Activated CD4-positive, alpha-beta T cell treated with anti-CD3 and anti-CD28 coated beads, Interleukin-2, amount 10 ng/mL, durations not matched to agents 7 days and 5 days (primary cell): ENCODE measurements at regions not wholly inside any gene's neighbourhood (a gene's known extent, or its start where the extent isn't known, plus 50 kb on each side); places are given as distances from the start of the nearest gene placed in this dataset.

Experiments used
- CTCF ChIA-PET: fragments of 350-600 bp; sonication (Branson Sonifier 250); formaldehyde crosslinking; loops from one replicate; lab custom pipeline; 2021; ENCODE audit warnings: antibody characterized with exemption; lab: Charles Lee
- POLR2A ChIA-PET: fragments of 350-600 bp; sonication (Branson Sonifier 250); formaldehyde crosslinking; loops from one replicate; lab custom pipeline; 2021; ENCODE audit warnings: antibody characterized with exemption; lab: Charles Lee
- DNase-seq: peaks from one replicate; pipeline ENCODE4 v3.0.0-alpha.2; 2020
- H3K27ac Mint-ChIP-seq: one replicate; pipeline ENCODE4 v1.8.0; 2021; ENCODE audit warnings: mild to moderate bottlenecking, moderate library complexity, mixed read lengths
- H3K27me3 Mint-ChIP-seq: one replicate; pipeline ENCODE4 v1.8.0; 2021; ENCODE audit warnings: mixed read lengths
- H3K36me3 Mint-ChIP-seq: one replicate; pipeline ENCODE4 v1.8.0; 2021; ENCODE audit warnings: low read depth, mixed read lengths
- H3K4me1 Mint-ChIP-seq: one replicate; pipeline ENCODE4 v1.8.0; 2021; ENCODE audit warnings: mixed read lengths
- H3K4me3 Mint-ChIP-seq: one replicate; pipeline ENCODE4 v1.8.0; 2021; ENCODE audit warnings: mild to moderate bottlenecking, moderate library complexity, mixed read lengths
- H3K9me3 Mint-ChIP-seq: one replicate; pipeline ENCODE4 v1.8.0; 2021; ENCODE audit warnings: mixed read lengths

DNA sequence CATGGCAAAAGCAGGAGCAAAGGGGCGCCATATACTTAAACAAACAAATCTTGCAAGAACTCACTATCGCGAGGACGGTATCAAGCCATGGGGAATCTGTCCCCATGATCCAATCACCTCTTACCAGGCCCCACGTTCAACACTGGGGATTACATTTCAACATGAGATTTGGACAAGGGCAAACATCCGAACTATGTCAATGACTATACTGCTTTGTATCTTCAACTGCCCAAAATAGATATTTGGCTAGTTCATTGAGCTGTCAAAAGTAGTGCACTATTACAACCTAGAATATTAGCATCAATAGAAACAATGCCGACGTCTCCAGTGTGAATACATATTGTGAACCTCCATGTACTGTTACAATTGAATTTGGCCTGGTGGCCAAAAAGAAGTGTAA, 760.4 kb downstream of the MCTP2 start:
- ChIA-PET POLR2A (no interaction called here), CTCF (interaction anchor here (1.0 kb wide), 1 partner anchor 181 kb away, joined by 3 read pairs; no protein-coding TSS in a partner anchor)
- DNase-seq: no peak
- Mint-ChIP-seq H3K27me3 (no peaks in the 10 kb centered on the region), H3K4me1 (no peaks in the 10 kb centered on the region), H3K36me3 (no peaks in the 10 kb centered on the region), H3K27ac (no peak overlapping the region), H3K4me3 (no peak overlapping the region), H3K9me3 (peaks cover 4% of the 10 kb centered on the region)

DNA sequence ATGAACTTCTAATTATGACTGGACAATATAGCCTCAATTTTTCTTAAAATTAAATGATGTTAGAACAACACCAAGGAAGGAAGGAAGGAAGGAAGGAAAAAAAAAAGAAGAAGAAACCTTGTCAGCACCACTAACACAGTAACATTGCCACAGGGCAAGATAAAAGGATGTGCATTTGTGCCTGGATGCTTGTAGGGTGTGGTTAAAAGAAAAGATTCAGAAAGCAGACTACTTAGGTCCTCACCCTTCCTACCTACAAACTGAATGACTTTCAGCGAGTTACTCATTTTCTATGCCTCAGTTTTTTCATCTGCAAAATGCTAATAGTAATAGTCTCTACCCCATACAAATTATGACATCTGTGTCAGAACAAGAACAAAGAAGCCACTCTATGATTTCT, 778.3 kb downstream of the MCTP2 start:
- DNase-seq: no peak
- Mint-ChIP-seq H3K27ac (no peak overlapping the region), H3K36me3 (no peaks in the 10 kb centered on the region), H3K4me3 (no peak overlapping the region), H3K9me3 (no peaks in the 10 kb centered on the region), H3K4me1 (no peaks in the 10 kb centered on the region), H3K27me3 (no peaks in the 10 kb centered on the region)
- ChIA-PET POLR2A (no interaction called here), CTCF (interaction anchor here (0.6 kb wide), 1 partner anchor 170 kb away, joined by 5 read pairs; no protein-coding TSS in a partner anchor)

DNA sequence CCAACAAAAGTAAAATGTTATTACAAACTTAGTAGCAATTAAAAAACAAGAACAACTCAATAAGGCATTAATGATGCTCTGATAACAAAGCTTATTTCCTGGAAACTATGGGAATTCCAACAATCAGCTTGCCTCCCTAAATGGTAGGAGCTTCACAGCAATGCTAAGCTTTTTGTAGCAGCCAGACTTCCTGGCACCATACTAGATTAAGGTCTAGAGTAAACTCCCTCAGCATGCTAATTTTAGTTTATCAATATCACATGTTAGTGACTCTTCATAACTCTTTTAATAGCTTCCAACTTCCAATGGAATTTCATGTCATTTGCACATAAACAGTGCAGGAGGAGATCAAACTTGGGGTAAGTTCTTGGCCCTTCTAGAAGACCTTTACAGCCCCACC, 782.0 kb downstream of the MCTP2 start:
- ChIA-PET CTCF (no interaction called here), POLR2A (no interaction called here)
- Mint-ChIP-seq H3K4me1 (no peaks in the 10 kb centered on the region), H3K36me3 (no peaks in the 10 kb centered on the region), H3K27ac (no peak overlapping the region), H3K27me3 (no peaks in the 10 kb centered on the region), H3K9me3 (no peaks in the 10 kb centered on the region), H3K4me3 (no peak overlapping the region)
- no peak for DNase-seq

GRCh38 chr15:95016511-95017229, 785.3 kb downstream of the MCTP2 start:
- Mint-ChIP-seq H3K36me3 (no peaks in the 10 kb centered on the region), H3K27ac (no peak overlapping the region), H3K27me3 (no peaks in the 10 kb centered on the region), H3K4me3 (no peak overlapping the region), H3K4me1 (no peaks in the 10 kb centered on the region), H3K9me3 (no peaks in the 10 kb centered on the region)
- POLR2A ChIA-PET: no interaction called here
- no peak for DNase-seq
- CTCF ChIA-PET: no interaction called here

DNA sequence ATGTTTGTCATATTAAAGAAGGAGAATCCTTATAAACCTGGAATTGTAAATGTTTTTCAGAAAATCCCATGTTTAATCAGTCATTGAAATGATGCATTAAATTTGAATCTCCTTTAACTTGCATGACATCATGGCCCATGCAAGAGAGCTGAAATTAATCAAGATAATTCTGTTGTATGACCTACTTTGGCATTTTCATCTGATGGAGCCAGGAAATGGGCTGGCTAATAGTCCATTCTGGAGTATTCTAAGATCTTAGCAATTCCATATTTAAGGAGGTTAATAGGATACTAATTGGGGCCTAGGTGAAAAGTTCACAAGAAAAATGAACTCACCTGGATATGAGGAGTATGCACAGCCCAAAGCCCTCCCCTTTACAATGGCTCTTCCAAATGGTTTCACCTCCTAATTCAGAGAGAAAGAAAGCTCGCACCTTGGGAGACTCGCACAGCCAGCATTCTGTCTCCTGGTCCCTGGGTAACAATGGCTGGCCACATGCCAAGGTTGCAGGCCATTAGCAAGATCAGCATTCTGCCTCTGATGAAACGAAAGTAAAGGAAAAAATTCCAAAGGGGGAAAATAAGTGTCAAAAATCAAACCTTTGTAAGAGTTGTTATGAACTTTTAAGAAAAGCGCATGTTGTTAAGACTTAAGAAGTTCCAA, 786.4 kb downstream of the MCTP2 start:
- no peaks in the 10 kb centered on the region for H3K4me1 Mint-ChIP-seq

DNA sequence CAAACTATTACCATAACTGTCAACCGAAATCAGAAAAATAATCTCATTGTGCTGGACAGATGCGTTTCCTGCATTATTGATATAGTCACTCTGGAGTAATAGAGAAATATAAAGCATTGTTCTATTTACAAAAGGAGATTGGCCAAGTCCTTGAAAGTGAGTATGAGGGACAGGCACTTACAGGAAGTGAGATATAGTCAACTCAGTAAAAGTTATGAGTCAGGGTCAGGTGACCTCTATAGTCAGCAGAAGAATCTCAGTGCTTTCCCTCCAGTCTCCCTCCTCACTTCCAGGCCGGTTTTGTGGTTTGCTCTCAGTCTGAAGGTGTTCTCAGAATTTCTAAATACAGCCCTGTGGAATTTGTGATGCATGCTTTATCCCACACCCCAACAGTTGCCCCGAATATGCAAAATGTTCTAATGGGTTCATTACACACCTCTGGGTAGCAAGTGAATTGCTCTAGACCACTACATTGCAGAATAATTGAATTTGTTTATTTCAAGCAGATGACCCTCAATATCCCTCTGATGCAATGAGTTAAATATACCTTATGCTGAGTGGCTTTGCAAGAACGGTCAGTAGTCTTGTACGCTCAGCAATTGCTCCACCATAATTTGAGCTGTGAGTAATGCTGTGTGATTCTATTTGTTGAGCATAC, 787.7 kb downstream of the MCTP2 start:
- no peaks in the 10 kb centered on the region for H3K9me3 Mint-ChIP-seq
- H3K27ac Mint-ChIP-seq: no peak overlapping the region
- H3K36me3 Mint-ChIP-seq: no peaks in the 10 kb centered on the region
- ChIA-PET POLR2A (no interaction called here), CTCF (no interaction called here)
- no peaks in the 10 kb centered on the region for H3K4me1 Mint-ChIP-seq
- no peak overlapping the region for H3K4me3 Mint-ChIP-seq
- no peaks in the 10 kb centered on the region for H3K27me3 Mint-ChIP-seq
- DNase-seq: no peak

More for the DNA sequence above, 786.4 kb downstream of the MCTP2 start:
- Mint-ChIP-seq H3K27ac (no peak overlapping the region), H3K4me3 (no peak overlapping the region), H3K27me3 (no peaks in the 10 kb centered on the region), H3K36me3 (no peaks in the 10 kb centered on the region), H3K9me3 (no peaks in the 10 kb centered on the region)
- CTCF ChIA-PET: no interaction called here
- DNase-seq: no peak
- POLR2A ChIA-PET: no interaction called here

DNA sequence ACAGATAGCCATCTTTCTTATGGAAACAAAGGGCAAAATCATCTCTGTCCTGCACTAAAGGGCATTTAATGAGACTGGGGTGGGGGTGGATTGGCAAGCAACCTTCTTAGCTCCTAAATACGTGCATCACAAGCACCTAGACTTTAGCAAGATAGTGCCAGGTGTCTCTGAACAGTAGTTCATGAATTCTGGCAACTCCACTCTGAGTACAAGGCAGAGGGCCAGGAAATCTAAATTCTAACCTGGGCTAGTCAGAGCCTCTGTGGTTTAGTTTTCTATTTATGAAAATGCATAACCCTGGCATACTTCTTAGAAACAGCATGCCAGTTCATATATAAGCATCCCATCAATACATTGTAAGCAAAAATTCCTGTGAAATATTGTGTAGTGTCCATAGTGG, 788.5 kb downstream of the MCTP2 start:
- H3K4me1 Mint-ChIP-seq: no peaks in the 10 kb centered on the region
- CTCF ChIA-PET: no interaction called here
- H3K9me3 Mint-ChIP-seq: no peaks in the 10 kb centered on the region
- POLR2A ChIA-PET: no interaction called here
- H3K36me3 Mint-ChIP-seq: no peaks in the 10 kb centered on the region
- DNase-seq: no peak
- H3K4me3 Mint-ChIP-seq: no peak overlapping the region
- H3K27me3 Mint-ChIP-seq: no peaks in the 10 kb centered on the region
- H3K27ac Mint-ChIP-seq: no peak overlapping the region

GRCh38 chr15:95021816-95022215, 790.5 kb downstream of the MCTP2 start:
- Mint-ChIP-seq H3K27ac (no peak overlapping the region), H3K27me3 (no peaks in the 10 kb centered on the region), H3K4me3 (no peak overlapping the region), H3K4me1 (no peaks in the 10 kb centered on the region), H3K9me3 (no peaks in the 10 kb centered on the region), H3K36me3 (no peaks in the 10 kb centered on the region)
- ChIA-PET CTCF (no interaction called here), POLR2A (no interaction called here)
- DNase-seq: no peak

DNA sequence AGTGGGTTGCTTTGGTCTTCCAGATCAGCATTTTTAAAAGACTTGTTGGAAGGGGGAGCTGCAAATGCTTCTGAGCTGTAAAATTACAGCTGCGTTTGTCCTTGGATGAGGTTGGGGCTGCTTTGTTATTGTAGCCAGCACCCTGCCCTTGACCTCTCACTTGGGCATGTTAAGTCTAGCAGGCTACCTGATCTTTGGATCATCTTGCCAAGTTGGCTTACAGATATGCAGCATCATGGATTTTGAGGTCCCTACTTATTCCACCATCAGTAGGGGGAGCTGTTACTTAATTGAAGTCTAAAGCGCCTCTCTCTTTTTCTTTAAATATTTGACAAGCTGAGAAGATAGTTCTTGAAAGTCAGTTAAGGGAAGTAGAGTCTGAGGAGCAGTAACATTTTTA, 793.0 kb downstream of the MCTP2 start:
- ChIA-PET CTCF (no interaction called here), POLR2A (no interaction called here)
- no peaks in the 10 kb centered on the region for H3K4me1 Mint-ChIP-seq
- no peak overlapping the region for H3K27ac Mint-ChIP-seq
- no peaks in the 10 kb centered on the region for H3K9me3 Mint-ChIP-seq
- H3K4me3 Mint-ChIP-seq: no peak overlapping the region
- H3K27me3 Mint-ChIP-seq: no peaks in the 10 kb centered on the region
- DNase-seq: no peak
- no peaks in the 10 kb centered on the region for H3K36me3 Mint-ChIP-seq

GRCh38 chr15:95025924-95026728, 794.8 kb downstream of the MCTP2 start:
- no peaks in the 10 kb centered on the region for H3K4me1 Mint-ChIP-seq
- ChIA-PET POLR2A (no interaction called here), CTCF (no interaction called here)
- no peaks in the 10 kb centered on the region for H3K27me3 Mint-ChIP-seq
- peak; percentile 28 for DNase-seq
- no peaks in the 10 kb centered on the region for H3K9me3 Mint-ChIP-seq
- no peak overlapping the region for H3K27ac Mint-ChIP-seq
- H3K4me3 Mint-ChIP-seq: no peak overlapping the region
- H3K36me3 Mint-ChIP-seq: no peaks in the 10 kb centered on the region

DNA sequence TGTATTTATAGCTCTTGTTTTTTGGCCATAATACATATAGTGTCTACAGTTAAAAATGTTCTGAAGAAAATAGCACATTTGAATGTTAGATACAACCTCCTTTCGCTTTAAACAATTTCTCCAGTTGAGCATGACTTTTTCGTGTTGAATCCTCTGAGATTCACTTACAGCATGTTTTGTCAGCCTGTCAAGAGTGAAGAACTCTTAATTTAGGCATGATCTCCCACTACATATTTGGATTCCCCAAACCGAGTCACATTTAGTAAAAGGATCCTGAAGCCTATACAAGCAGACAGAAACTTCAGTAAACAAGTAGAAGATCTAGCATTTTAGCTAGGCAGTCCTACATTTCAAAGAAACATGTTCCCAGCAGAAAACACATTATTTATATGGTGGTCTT, 796.6 kb downstream of the MCTP2 start:
- Mint-ChIP-seq H3K36me3 (no peaks in the 10 kb centered on the region), H3K27ac (no peak overlapping the region)
- DNase-seq: no peak

DNA sequence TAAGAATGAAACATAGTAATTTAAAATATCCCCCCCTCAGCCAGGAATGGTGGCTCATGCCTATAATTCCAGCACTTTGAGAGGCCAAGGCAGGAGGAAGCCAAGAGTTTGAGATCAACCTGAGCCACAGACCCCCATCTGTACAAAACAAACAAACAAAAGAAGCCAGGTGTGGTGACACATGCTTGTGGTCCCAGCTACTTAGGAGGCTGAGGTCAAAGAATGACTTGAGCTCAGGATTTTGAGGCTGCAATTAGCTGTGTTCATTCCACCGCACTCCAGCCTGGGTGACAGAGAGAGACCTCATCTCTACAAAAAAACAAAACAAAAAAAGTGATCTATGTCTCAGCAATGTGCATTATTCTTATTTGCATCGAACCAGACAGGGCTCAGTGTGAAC, 800.8 kb downstream of the MCTP2 start:
- CTCF ChIA-PET: no interaction called here
- Mint-ChIP-seq H3K4me3 (no peak overlapping the region), H3K27ac (no peak overlapping the region), H3K4me1 (no peaks in the 10 kb centered on the region), H3K27me3 (no peaks in the 10 kb centered on the region), H3K36me3 (no peaks in the 10 kb centered on the region), H3K9me3 (no peaks in the 10 kb centered on the region)
- POLR2A ChIA-PET: no interaction called here
- no peak for DNase-seq

More for the DNA sequence above, 796.6 kb downstream of the MCTP2 start:
- Mint-ChIP-seq H3K9me3 (no peaks in the 10 kb centered on the region), H3K4me3 (no peak overlapping the region), H3K27me3 (no peaks in the 10 kb centered on the region), H3K4me1 (no peaks in the 10 kb centered on the region)
- CTCF ChIA-PET: no interaction called here
- POLR2A ChIA-PET: no interaction called here

DNA sequence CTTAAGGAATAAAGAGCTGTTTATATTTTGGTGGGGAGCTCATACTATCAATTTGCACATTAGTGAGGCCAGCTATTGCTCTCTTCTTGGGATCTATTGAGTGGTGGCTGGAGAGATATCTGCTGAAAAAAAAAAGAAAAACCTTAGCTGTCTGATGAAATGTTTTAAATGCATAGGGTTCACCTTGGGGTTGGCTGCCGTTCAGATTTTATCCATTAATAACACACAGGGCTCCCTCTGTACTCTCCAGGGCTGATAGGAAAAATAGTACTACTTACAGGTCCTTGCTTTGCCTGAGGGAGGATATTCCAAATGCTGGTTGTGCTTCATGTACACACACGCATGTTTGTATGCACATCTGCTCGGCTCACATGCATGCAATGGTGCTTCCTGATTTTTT, 803.7 kb downstream of the MCTP2 start:
- Mint-ChIP-seq H3K36me3 (no peaks in the 10 kb centered on the region), H3K27me3 (no peaks in the 10 kb centered on the region), H3K4me3 (no peak overlapping the region), H3K4me1 (no peaks in the 10 kb centered on the region), H3K27ac (no peak overlapping the region), H3K9me3 (peaks cover 2% of the 10 kb centered on the region)
- no peak for DNase-seq
- CTCF ChIA-PET: no interaction called here
- POLR2A ChIA-PET: no interaction called here
